GM19351 (cell line): ENCODE measurements at regions not wholly inside any gene's neighbourhood (a gene's known extent, or its start where the extent isn't known, plus 50 kb on each side); places are given as distances from the start of the nearest gene placed in this dataset.

Experiments
- ATAC-seq: cut with Tn5 transposase; IDR thresholded peaks from one replicate; pipeline ENCODE4 v1.9.1; 2021; ENCODE audit warnings: mild to moderate bottlenecking, moderate library complexity; ENCODE audit not compliant: unreplicated experiment

- ATAC-seq = no peak
Observed at GRCh38 chr6:155747491-155747890, 291.9 kb upstream of the NOX3 start.

- ATAC-seq = no peak
Observed at GRCh38 chr6:155740781-155741399, 285.3 kb upstream of the NOX3 start.

GRCh38 chr6:155738602-155739105, 283.0 kb upstream of the NOX3 start:
- no peak for ATAC-seq

- ATAC-seq = no peak
Observed at GRCh38 chr6:155717374-155717773, 261.7 kb upstream of the NOX3 start.

- no peak for ATAC-seq
Observed at GRCh38 chr6:155710704-155711103, 255.1 kb upstream of the NOX3 start.

- ATAC-seq = no peak
Observed at GRCh38 chr6:155709262-155709661, 253.6 kb upstream of the NOX3 start.

GRCh38 chr6:155708100-155708499, 252.5 kb upstream of the NOX3 start:
- ATAC-seq = no peak

GRCh38 chr6:155706806-155707205, 251.2 kb upstream of the NOX3 start:
- no peak for ATAC-seq

GRCh38 chr6:155706341-155706740, 250.7 kb upstream of the NOX3 start:
- no peak for ATAC-seq

- no peak for ATAC-seq
Observed at GRCh38 chr6:155701342-155701741, 245.7 kb upstream of the NOX3 start.

GRCh38 chr6:155695495-155695894, 239.9 kb upstream of the NOX3 start:
- ATAC-seq = no peak

GRCh38 chr6:155694419-155694790, 238.8 kb upstream of the NOX3 start:
- no peak for ATAC-seq

- ATAC-seq = no peak
Observed at GRCh38 chr6:155693573-155694418, 238.2 kb upstream of the NOX3 start.

GRCh38 chr6:155690820-155691219, 235.2 kb upstream of the NOX3 start:
- ATAC-seq = no peak

GRCh38 chr6:155687645-155688044, 232.0 kb upstream of the NOX3 start:
- ATAC-seq = no peak

GRCh38 chr6:155684416-155685196, 229.0 kb upstream of the NOX3 start:
- ATAC-seq = no peak

GRCh38 chr6:155678361-155678760, 222.7 kb upstream of the NOX3 start:
- ATAC-seq = no peak

- no peak for ATAC-seq
Observed at GRCh38 chr6:155676346-155676745, 220.7 kb upstream of the NOX3 start.

GRCh38 chr6:155670655-155671054, 215.0 kb upstream of the NOX3 start:
- no peak for ATAC-seq

- no peak for ATAC-seq
Observed at GRCh38 chr6:155660251-155660977, 204.8 kb upstream of the NOX3 start.

GRCh38 chr6:155656024-155656423, 200.4 kb upstream of the NOX3 start:
- ATAC-seq = no peak
